Spleen (tissue), 7 donors: ENCODE measurements at regions not wholly inside any gene's neighbourhood (a gene's known extent, or its start where the extent isn't known, plus 50 kb on each side); places are given as distances from the start of the nearest gene placed in this dataset.

Source experiments
- CTCF ChIP-seq, 11 experiments: fragments of 200-600 bp in 7 of 11; fragments of 450-650 bp in 4 of 11; sonication (generic) in 4 of 11; IDR thresholded peaks in 8 of 11; conservative IDR thresholded peaks in 3 of 11; 1 replicate in 7 of 11; 2 replicates in 4 of 11; pipeline versions ENCODE4 v1.4.0 to v1.8.0; 2016 to 2021; ENCODE audit warnings: antibody characterized with exemption in 11 of 11, inconsistent platforms in 4 of 11, mild to moderate bottlenecking in 1 of 11
- POLR2A ChIP-seq, 3 donors: fragments of 450-650 bp; IDR thresholded peaks; one replicate each; pipeline ENCODE4 v1.5.1; 2017; ENCODE audit warnings: antibody characterized with exemption in 3 of 3, mild to moderate bottlenecking in 1 of 3
- donor health status: DM: no; HTN: no; CAD: no; lungs with moderate emphysema.
- donor health status: DM: no; HTN: no; CAD: no.
- donor health status: DM: no; HTN: no; CAD: no.

DNA sequence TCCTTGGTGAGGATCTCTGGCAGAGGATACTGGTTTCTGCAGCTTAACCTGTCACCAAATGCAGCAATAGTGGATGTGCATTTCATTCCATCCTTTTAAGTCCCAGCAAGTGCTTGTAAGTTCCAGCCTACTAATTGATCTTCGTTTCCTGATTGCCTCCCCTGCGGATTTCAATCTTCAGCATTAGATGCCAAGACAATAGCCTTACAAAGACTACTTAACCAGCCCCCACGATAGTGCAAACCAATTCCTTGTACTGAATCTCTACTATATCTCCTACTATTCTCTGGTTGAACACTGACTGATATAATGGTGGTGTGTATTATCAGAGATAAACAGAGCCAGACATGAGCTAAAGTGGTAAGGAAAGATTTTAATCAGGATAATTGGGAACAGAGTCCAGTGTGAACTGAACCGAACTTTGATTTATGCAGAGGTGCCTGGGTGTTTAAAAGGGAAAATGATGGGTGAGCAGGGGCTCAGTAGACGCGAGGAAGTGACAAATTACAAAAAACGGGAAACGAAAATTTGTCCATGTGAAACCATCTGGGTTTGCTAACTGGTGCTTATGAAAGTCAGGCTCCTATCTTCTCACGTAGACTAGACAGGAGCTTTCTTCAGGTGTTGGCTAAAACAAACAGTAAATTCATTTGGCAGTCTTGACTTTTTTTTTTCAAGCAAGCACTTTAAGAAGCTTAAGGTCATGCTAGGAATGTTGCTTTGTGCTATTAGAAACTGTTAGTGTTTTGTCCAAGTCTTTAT lies 106.9 kb upstream of the ST8SIA4 start:
- no peak for TF ChIP-seq CTCF (IDR thresholded peaks at IDR 0.05 in 8 of 11, conservative IDR thresholded peaks at IDR 0.05 in 3 of 11)
- TF ChIP-seq POLR2A (IDR thresholded peaks at IDR 0.05) = no peak
